Activated naive CD8-positive, alpha-beta T cell treated with anti-CD3 and anti-CD28 coated beads for 36 hours (primary cell): ENCODE measurements at regions not wholly inside any gene's neighbourhood (a gene's known extent, or its start where the extent isn't known, plus 50 kb on each side); places are given as distances from the start of the nearest gene placed in this dataset.

Source experiments
- DNase-seq: peaks from one replicate; pipeline ENCODE4 v3.0.0; 2021
- H3K27ac Mint-ChIP-seq: one replicate; pipeline ENCODE4 v1.8.0; 2022; ENCODE audit warnings: mild to moderate bottlenecking, moderate library complexity, mixed read lengths
- H3K27me3 Mint-ChIP-seq: one replicate; pipeline ENCODE4 v1.8.0; 2022; ENCODE audit warnings: mild to moderate bottlenecking, mixed read lengths
- H3K36me3 Mint-ChIP-seq: one replicate; pipeline ENCODE4 v1.8.0; 2021; ENCODE audit warnings: mild to moderate bottlenecking, mixed read lengths
- H3K4me1 Mint-ChIP-seq: one replicate; pipeline ENCODE4 v1.8.0; 2021; ENCODE audit warnings: mixed read lengths
- H3K4me3 Mint-ChIP-seq: one replicate; pipeline ENCODE4 v1.8.0; 2022; ENCODE audit warnings: mild to moderate bottlenecking, moderate library complexity, mixed read lengths
- H3K9me3 Mint-ChIP-seq: one replicate; pipeline ENCODE4 v1.8.0; 2022; ENCODE audit warnings: mixed read lengths

GRCh38 chr19:29454109-29454508 lies 71.7 kb upstream of the VSTM2B start:
- H3K36me3 Mint-ChIP-seq, result no peaks in the 10 kb centered on the region
- H3K4me1 Mint-ChIP-seq, result no peaks in the 10 kb centered on the region
- H3K27ac Mint-ChIP-seq, result no peak overlapping the region
- no peak for DNase-seq
- peaks cover 12% of the 10 kb centered on the region for H3K27me3 Mint-ChIP-seq
- H3K9me3 Mint-ChIP-seq, result peaks cover 4% of the 10 kb centered on the region
- no peak overlapping the region for H3K4me3 Mint-ChIP-seq

GRCh38 chr19:29457413-29457812 lies 68.4 kb upstream of the VSTM2B start:
- Mint-ChIP-seq H3K27ac (no peak overlapping the region), H3K27me3 (peaks cover 4% of the 10 kb centered on the region), H3K4me1 (no peaks in the 10 kb centered on the region), H3K4me3 (no peak overlapping the region), H3K36me3 (no peaks in the 10 kb centered on the region), H3K9me3 (peaks cover 4% of the 10 kb centered on the region)
- DNase-seq, result no peak

- Mint-ChIP-seq H3K9me3 (peaks cover 1% of the 10 kb centered on the region), H3K4me1 (no peaks in the 10 kb centered on the region), H3K27me3 (peaks cover 38% of the 10 kb centered on the region), H3K27ac (no peak overlapping the region), H3K4me3 (no peak overlapping the region), H3K36me3 (no peaks in the 10 kb centered on the region)
- peak; percentile 11 for DNase-seq
Measured at GRCh38 chr19:29467824-29468401, 57.9 kb upstream of the VSTM2B start.

GRCh38 chr19:29475469-29475868 lies 50.3 kb upstream of the VSTM2B start:
- Mint-ChIP-seq H3K27me3 (peaks cover 31% of the 10 kb centered on the region), H3K27ac (no peak overlapping the region), H3K4me1 (no peaks in the 10 kb centered on the region), H3K36me3 (no peaks in the 10 kb centered on the region), H3K4me3 (no peak overlapping the region), H3K9me3 (peaks cover 2% of the 10 kb centered on the region)
- DNase-seq, result no peak
